D341Med (cell line): ENCODE measurements at regions not wholly inside any gene's neighbourhood (a gene's known extent, or its start where the extent isn't known, plus 50 kb on each side); places are given as distances from the start of the nearest gene placed in this dataset.

Source experiments
- DNase-seq: peaks from one replicate; pipeline ENCODE4 v3.0.0; 2012; ENCODE audit warnings: low spot score

GRCh38 chr11:97290464-97291041 is 900.7 kb downstream of the JRKL start:
- DNase-seq = no peak

GRCh38 chr11:97296301-97296700 is 906.5 kb downstream of the JRKL start:
- no peak for DNase-seq

- DNase-seq = no peak
These were observed 919.5 kb downstream of the JRKL start for GRCh38 chr11:97309291-97309690.

GRCh38 chr11:97325693-97326092 is 935.9 kb downstream of the JRKL start:
- no peak for DNase-seq

- peak; percentile 50 for DNase-seq
These were observed 942.5 kb downstream of the JRKL start for GRCh38 chr11:97332271-97332670.

GRCh38 chr11:97336064-97336463 is 946.3 kb downstream of the JRKL start:
- no peak for DNase-seq

GRCh38 chr11:97345032-97345431 is 955.2 kb downstream of the JRKL start:
- no peak for DNase-seq

GRCh38 chr11:97349201-97349600 is 959.4 kb downstream of the JRKL start:
- no peak for DNase-seq

GRCh38 chr11:97351939-97352338 is 962.1 kb downstream of the JRKL start:
- no peak for DNase-seq

- DNase-seq = no peak
These were observed 964.2 kb downstream of the JRKL start for GRCh38 chr11:97354026-97354425.

GRCh38 chr11:97354576-97354975 is 964.8 kb downstream of the JRKL start:
- no peak for DNase-seq

- no peak for DNase-seq
These were observed 965.4 kb downstream of the JRKL start for GRCh38 chr11:97355230-97355629.

- peak; percentile 32 for DNase-seq
These were observed 966.3 kb downstream of the JRKL start for GRCh38 chr11:97356144-97356543.

GRCh38 chr11:97359016-97359415 is 969.2 kb downstream of the JRKL start:
- DNase-seq = no peak

GRCh38 chr11:97361812-97362378 is 972.1 kb downstream of the JRKL start:
- no peak for DNase-seq

GRCh38 chr11:97363331-97363730 is 973.5 kb downstream of the JRKL start:
- DNase-seq = no peak

GRCh38 chr11:97364047-97364446 is 974.2 kb downstream of the JRKL start:
- DNase-seq = no peak

GRCh38 chr11:97367406-97368083 is 977.7 kb downstream of the JRKL start:
- DNase-seq = no peak

GRCh38 chr11:97389270-97389669 is 999.5 kb downstream of the JRKL start:
- DNase-seq = no peak

- DNase-seq = no peak
These were observed 1008.4 kb downstream of the JRKL start for GRCh38 chr11:97398246-97398645.

- no peak for DNase-seq
These were observed 1019.3 kb downstream of the JRKL start for GRCh38 chr11:97409141-97409540.

- no peak for DNase-seq
These were observed 1025.0 kb downstream of the JRKL start for GRCh38 chr11:97414801-97415200.

- DNase-seq = no peak
These were observed 1029.9 kb downstream of the JRKL start for GRCh38 chr11:97419729-97420128.
